Calu3 (cell line): ENCODE measurements at regions not wholly inside any gene's neighbourhood (a gene's known extent, or its start where the extent isn't known, plus 50 kb on each side); places are given as distances from the start of the nearest gene placed in this dataset.
"Not testable (repeated sequence)": the region's sequence is repeated elsewhere in the genome, so short reads cannot be mapped to it uniquely, and the experiment has no call there.

Source experiments
- BruUV-seq: library from RNA; stranded (reverse); fragments of 400-500 nt; replicated peaks from 2 replicates; lab custom pipeline; 2021; lab: Mats Ljungman, UMichigan
- CTCF ChIA-PET: fragments of 300-600 bp; sonication (Branson Sonifier 250); formaldehyde crosslinking; loops from one replicate; lab custom pipeline; 2022; ENCODE audit warnings: antibody characterized with exemption; lab: Charles Lee
- DNase-seq: peaks from one replicate; pipeline ENCODE4 v3.0.0; 2022
- H3K27ac Mint-ChIP-seq: one replicate; pipeline ENCODE4 v1.8.0; 2022; ENCODE audit warnings: mixed read lengths; ENCODE audit not compliant: unreplicated experiment
- H3K27me3 Mint-ChIP-seq: one replicate; pipeline ENCODE4 v1.8.0; 2022; ENCODE audit warnings: mixed read lengths; ENCODE audit not compliant: unreplicated experiment
- H3K36me3 Mint-ChIP-seq: one replicate; pipeline ENCODE4 v1.8.0; 2022; ENCODE audit warnings: mild to moderate bottlenecking, moderate library complexity, mixed read lengths; ENCODE audit not compliant: insufficient read depth, unreplicated experiment
- H3K4me1 Mint-ChIP-seq: one replicate; pipeline ENCODE4 v1.8.0; 2022; ENCODE audit warnings: mild to moderate bottlenecking, low read depth, mixed read lengths; ENCODE audit not compliant: unreplicated experiment
- H3K4me3 Mint-ChIP-seq: one replicate; pipeline ENCODE4 v1.8.0; 2022; ENCODE audit warnings: mild to moderate bottlenecking, low read depth, moderate library complexity, mixed read lengths; ENCODE audit not compliant: unreplicated experiment
- H3K9me3 Mint-ChIP-seq: one replicate; pipeline ENCODE4 v1.8.0; 2022; ENCODE audit warnings: low read depth, mixed read lengths; ENCODE audit not compliant: unreplicated experiment
- intact Hi-C: fragments of 100-400 bp; cut with micrococcal nuclease; formaldehyde crosslinking; loops from one replicate; pipeline ENCODE4 v1.10.0; 2022; ENCODE audit not compliant: unreplicated experiment
- TF ChIP-seq, protein P1 (sequence below): fragments of 200-600 bp; IDR thresholded peaks from one replicate; pipeline ENCODE4 v1.8.0; 2022; ENCODE audit warnings: antibody characterized with exemption; ENCODE audit not compliant: unreplicated experiment

DNA sequence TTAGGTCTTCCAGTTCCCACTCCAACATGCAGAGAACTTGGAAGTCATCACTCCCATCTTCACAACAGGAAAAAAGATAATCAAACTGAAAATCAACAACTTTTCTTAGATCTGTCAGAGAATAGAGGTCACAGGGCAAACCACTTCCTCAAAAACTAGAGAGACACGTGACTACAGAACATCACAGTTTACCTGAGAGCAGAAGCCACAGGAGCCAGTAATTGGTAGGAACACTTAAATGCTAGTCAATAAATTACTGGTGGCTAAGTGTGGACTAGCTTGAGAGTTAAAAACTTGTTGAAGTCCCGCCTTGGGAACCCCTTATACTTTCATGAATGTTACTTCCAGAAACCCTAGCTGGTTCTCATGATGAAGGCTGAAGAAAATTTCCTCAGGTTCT lies 81.1 kb downstream of the THSD1 start:
- CTCF ChIA-PET, H3K36me3 Mint-ChIP-seq, intact Hi-C loops, H3K4me1 Mint-ChIP-seq, DNase-seq, H3K27ac Mint-ChIP-seq, H3K4me3 Mint-ChIP-seq, BruUV-seq, H3K9me3 Mint-ChIP-seq: not testable (repeated sequence)
- peaks cover 11% of the 10 kb centered on the region for H3K27me3 Mint-ChIP-seq

DNA sequence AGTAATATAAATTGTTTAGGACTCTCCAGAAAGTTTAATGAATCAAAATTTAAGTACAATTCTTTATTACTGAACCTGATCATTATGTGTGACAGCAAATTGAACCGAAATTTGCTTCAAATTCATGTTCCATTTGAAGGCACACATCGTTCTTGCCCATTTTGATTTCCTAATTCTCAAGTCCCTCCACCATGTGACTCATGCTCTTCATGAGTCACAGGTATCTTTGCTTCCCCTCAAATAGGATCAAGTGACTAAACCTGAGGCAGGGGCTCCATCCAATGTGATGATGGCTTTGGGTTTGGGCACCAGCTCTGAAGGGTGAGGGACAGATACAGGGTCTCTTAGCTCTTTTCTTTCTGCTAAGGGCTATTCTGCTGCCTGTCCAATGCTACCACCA lies 86.1 kb downstream of the THSD1 start:
- Mint-ChIP-seq H3K27me3 (peaks cover 53% of the 10 kb centered on the region), H3K9me3 (no peaks in the 10 kb centered on the region), H3K27ac (no peak overlapping the region), H3K36me3 (no peaks in the 10 kb centered on the region), H3K4me3 (no peak overlapping the region), H3K4me1 (no peaks in the 10 kb centered on the region)
- CTCF ChIA-PET = no interaction called here
- BruUV-seq = no TSS peak
- intact Hi-C loops = no loop called here
- no peak for DNase-seq
- TF ChIP-seq, protein P1, sequence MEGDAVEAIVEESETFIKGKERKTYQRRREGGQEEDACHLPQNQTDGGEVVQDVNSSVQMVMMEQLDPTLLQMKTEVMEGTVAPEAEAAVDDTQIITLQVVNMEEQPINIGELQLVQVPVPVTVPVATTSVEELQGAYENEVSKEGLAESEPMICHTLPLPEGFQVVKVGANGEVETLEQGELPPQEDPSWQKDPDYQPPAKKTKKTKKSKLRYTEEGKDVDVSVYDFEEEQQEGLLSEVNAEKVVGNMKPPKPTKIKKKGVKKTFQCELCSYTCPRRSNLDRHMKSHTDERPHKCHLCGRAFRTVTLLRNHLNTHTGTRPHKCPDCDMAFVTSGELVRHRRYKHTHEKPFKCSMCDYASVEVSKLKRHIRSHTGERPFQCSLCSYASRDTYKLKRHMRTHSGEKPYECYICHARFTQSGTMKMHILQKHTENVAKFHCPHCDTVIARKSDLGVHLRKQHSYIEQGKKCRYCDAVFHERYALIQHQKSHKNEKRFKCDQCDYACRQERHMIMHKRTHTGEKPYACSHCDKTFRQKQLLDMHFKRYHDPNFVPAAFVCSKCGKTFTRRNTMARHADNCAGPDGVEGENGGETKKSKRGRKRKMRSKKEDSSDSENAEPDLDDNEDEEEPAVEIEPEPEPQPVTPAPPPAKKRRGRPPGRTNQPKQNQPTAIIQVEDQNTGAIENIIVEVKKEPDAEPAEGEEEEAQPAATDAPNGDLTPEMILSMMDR = no peak

DNA sequence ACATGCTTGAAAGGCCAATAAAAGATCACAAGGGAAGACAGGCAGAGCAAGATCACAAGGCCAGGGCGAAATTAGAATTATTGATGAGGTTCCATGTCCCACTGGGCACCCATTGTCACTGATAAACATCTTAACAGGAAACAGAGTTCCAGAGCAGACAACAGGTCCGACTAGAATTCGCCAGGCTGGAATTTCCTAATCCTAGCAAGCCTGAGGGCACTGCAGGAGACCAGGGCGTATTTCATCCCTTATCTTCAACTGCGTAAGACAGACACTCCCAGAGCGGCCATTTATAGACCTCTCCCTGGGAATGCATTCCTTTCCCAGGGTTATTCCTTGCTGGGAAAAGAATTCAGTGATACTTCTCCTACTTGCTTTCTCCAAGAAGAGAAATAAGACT lies 96.1 kb downstream of the THSD1 start:
- H3K4me1 Mint-ChIP-seq, CTCF ChIA-PET, H3K4me3 Mint-ChIP-seq, BruUV-seq, H3K27ac Mint-ChIP-seq, H3K36me3 Mint-ChIP-seq, H3K9me3 Mint-ChIP-seq, intact Hi-C loops, DNase-seq: not testable (repeated sequence)
- H3K27me3 Mint-ChIP-seq = peaks cover 41% of the 10 kb centered on the region

DNA sequence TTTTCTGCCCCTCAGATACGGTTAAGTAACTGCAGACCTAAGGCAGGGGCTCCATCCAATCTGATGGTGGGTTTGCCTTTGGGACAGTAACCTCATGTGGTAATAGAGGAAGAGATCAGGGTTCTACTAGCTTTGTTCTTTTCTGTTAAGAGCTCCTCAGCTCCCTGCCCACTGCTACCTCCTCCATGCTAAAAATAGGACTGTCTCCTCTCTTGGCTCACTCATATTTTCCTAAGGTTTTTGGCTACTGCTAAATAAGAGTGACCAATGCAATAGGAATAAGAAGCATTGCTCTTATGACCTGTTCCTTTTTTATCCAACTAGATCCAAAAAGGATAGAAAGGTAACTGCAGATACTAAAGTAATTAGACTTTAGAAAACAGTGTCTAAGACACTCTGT lies 99.6 kb downstream of the THSD1 start:
- H3K9me3 Mint-ChIP-seq, intact Hi-C loops, CTCF ChIA-PET, BruUV-seq, DNase-seq, H3K27ac Mint-ChIP-seq, H3K4me1 Mint-ChIP-seq, H3K36me3 Mint-ChIP-seq, H3K4me3 Mint-ChIP-seq: not testable (repeated sequence)
- peaks cover 15% of the 10 kb centered on the region for H3K27me3 Mint-ChIP-seq

DNA sequence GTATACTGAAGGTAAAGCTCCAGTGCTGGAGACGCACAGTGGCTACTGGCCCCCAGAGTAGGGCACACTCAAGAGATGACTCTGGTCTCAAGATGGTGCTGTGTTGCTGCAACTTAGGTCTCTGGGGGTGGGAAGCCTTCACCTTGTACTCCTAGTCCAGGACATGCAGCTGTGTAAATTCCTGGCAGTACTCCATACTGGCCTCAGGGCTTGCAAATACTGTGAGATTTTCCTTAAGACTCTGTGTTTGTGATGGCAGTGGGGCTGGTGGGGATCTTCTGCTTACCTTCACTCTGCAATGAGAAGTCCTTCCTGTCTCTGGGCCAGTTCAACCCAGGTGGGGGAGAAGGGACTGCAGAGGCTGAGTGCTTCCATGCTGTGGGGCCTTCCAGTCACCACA lies 102.9 kb downstream of the THSD1 start:
- BruUV-seq, CTCF ChIA-PET, H3K9me3 Mint-ChIP-seq, H3K4me3 Mint-ChIP-seq, H3K36me3 Mint-ChIP-seq, intact Hi-C loops, H3K27ac Mint-ChIP-seq, H3K27me3 Mint-ChIP-seq, DNase-seq, H3K4me1 Mint-ChIP-seq: not testable (repeated sequence)

DNA sequence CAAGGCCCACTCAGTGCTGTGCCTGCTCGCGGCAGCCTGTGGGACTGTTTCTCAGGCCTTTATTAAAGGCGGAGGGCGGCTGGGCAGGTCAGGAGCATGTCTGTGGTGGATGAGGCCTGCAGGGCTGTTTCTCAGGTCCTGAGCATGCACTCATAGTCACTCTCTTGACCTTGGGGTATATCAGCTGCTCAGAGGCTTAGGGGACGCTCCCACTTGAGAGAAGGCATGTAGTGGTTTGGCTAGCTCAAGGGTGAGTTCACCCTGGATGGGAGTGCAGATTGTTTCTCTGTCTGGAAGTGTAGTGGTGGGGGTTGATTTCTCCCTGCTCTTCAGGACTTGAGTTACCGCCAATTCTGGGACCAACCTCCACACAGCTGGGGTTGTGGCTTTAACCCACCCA lies 103.3 kb downstream of the THSD1 start:
- DNase-seq, H3K4me3 Mint-ChIP-seq, H3K27me3 Mint-ChIP-seq, H3K36me3 Mint-ChIP-seq, CTCF ChIA-PET, BruUV-seq, intact Hi-C loops, H3K27ac Mint-ChIP-seq, H3K9me3 Mint-ChIP-seq, H3K4me1 Mint-ChIP-seq: not testable (repeated sequence)

DNA sequence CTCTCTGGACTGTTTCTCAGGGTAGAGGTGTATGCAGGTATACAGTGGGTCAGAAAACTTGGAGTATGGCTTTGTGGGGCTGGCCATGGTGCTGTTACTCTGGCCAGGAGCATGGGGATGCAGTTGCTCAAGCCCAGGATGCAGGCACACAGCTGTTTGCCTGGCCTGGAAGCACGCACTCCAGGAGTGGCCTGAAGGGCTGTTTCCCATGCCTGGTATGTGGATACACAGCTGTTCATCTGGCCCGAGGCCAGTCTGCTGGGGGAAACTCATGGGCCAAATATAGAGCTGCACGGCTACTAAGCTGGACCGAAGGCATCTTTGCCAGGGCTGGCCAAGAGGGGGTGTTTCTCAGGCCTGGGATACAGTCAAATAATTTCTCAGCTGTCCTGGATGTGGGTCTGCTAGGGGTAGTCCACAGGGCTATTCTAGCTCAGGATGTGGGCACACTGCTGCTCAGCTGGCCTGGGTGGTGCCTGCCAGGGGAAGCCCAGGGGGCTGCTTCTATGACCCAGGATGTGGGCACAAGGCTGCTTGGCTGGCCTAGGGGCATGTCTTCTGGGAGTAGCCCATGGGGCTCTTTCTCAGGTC lies 104.1 kb downstream of the THSD1 start:
- H3K27me3 Mint-ChIP-seq, CTCF ChIA-PET, DNase-seq, intact Hi-C loops, H3K27ac Mint-ChIP-seq, H3K4me3 Mint-ChIP-seq, H3K36me3 Mint-ChIP-seq, H3K9me3 Mint-ChIP-seq, H3K4me1 Mint-ChIP-seq, BruUV-seq: not testable (repeated sequence)

DNA sequence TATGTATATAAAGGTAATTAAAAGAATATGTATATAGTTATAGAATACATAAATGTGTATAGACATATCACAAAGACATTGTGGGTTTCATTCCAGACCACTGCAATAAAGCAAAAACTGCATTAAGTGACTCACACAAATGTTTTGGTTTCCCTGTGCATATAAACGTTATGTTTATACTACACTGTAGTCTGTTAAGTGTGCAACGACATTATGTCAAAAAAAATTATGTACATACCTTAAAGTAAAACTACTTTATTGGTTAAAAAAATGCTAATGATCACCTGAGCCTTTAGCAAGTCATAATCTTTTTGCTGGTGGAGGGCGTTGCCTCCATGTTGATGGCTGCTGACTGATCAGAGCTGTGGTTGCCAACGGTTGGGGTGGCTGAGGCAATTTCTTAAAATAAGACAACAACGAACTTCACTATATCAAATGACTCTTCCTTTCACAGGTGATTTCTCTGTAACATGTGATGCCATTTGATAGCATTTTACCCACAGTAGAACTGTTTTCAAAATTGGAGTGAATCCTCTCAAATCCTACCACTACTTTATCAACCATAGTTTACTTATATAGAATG lies 107.8 kb downstream of the THSD1 start:
- H3K27ac Mint-ChIP-seq, H3K27me3 Mint-ChIP-seq, BruUV-seq, CTCF ChIA-PET, H3K9me3 Mint-ChIP-seq, H3K4me3 Mint-ChIP-seq, intact Hi-C loops, H3K36me3 Mint-ChIP-seq, H3K4me1 Mint-ChIP-seq, DNase-seq: not testable (repeated sequence)

DNA sequence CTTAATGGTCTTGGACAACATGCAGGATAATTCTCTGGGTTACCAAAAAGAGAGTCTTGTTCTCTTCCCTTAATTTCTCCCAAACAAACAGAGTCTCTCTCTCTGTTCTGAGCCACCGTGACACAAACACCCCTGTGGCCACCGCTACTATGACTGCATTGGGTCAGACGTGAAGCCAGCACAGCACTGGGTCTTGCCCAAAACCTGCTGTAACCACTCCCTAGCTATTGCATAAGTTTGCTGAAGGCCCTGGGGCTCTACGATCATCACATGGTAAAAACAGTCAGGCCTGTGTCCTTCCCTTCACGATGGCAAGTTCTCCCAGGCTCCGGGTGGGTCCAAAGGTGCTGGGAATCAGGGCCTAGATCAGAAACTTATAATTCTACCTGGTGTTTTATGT lies 117.1 kb downstream of the THSD1 start:
- BruUV-seq, CTCF ChIA-PET: not testable (repeated sequence)
- peaks cover 12% of the 10 kb centered on the region for H3K27me3 Mint-ChIP-seq

More for the DNA sequence above, 117.1 kb downstream of the THSD1 start:
- H3K27ac Mint-ChIP-seq, H3K9me3 Mint-ChIP-seq, H3K4me1 Mint-ChIP-seq, intact Hi-C loops, DNase-seq, H3K4me3 Mint-ChIP-seq, H3K36me3 Mint-ChIP-seq: not testable (repeated sequence)
